NCI-H446 treated with DMSO at 0.1 percent for 48 hours (cell line): ENCODE measurements at regions not wholly inside any gene's neighbourhood (a gene's known extent, or its start where the extent isn't known, plus 50 kb on each side); places are given as distances from the start of the nearest gene placed in this dataset.
"Not testable (repeated sequence)": the region's sequence is repeated elsewhere in the genome, so short reads cannot be mapped to it uniquely, and the experiment has no call there.

Experiments used
- DNase-seq: peaks from one replicate; lab custom pipeline; 2025; lab: John Stamatoyannopoulos, UW

- no peak for DNase-seq
These were observed 125.0 kb downstream of the URI1 start for GRCh38 chr19:30066781-30067759.

GRCh38 chr19:30067956-30068506 lies 126.0 kb downstream of the URI1 start:
- not testable (repeated sequence) for DNase-seq

- no peak for DNase-seq
These were observed 126.7 kb downstream of the URI1 start for GRCh38 chr19:30068528-30069395.

GRCh38 chr19:30069535-30070197 lies 127.6 kb downstream of the URI1 start:
- DNase-seq: no peak

GRCh38 chr19:30070198-30070967 lies 128.3 kb downstream of the URI1 start:
- no peak for DNase-seq

GRCh38 chr19:30070968-30071632 lies 129.1 kb downstream of the URI1 start:
- DNase-seq: peak; percentile 49

GRCh38 chr19:30071871-30072270 lies 129.8 kb downstream of the URI1 start:
- no peak for DNase-seq

- DNase-seq: no peak
These were observed 131.3 kb downstream of the URI1 start for GRCh38 chr19:30073152-30074000.

GRCh38 chr19:30074096-30074495 lies 132.1 kb downstream of the URI1 start:
- no peak for DNase-seq

- DNase-seq: no peak
These were observed 133.0 kb downstream of the URI1 start for GRCh38 chr19:30074741-30075715.

- no peak for DNase-seq
These were observed 134.1 kb downstream of the URI1 start for GRCh38 chr19:30076101-30076551.

GRCh38 chr19:30076751-30077670 lies 135.0 kb downstream of the URI1 start:
- DNase-seq: no peak

- no peak for DNase-seq
These were observed 135.9 kb downstream of the URI1 start for GRCh38 chr19:30077851-30078355.

GRCh38 chr19:30078381-30078910 lies 136.4 kb downstream of the URI1 start:
- no peak for DNase-seq

- no peak for DNase-seq
These were observed 137.2 kb downstream of the URI1 start for GRCh38 chr19:30079200-30079599.

GRCh38 chr19:30082168-30082567 lies 140.1 kb downstream of the URI1 start:
- DNase-seq: no peak

GRCh38 chr19:30082611-30083010 lies 140.6 kb downstream of the URI1 start:
- DNase-seq: no peak
